ENCODE measurements at regions not wholly inside any gene's neighbourhood (a gene's known extent, or its start where the extent isn't known, plus 50 kb on each side); places are given as distances from the start of the nearest gene placed in this dataset.

DNA sequence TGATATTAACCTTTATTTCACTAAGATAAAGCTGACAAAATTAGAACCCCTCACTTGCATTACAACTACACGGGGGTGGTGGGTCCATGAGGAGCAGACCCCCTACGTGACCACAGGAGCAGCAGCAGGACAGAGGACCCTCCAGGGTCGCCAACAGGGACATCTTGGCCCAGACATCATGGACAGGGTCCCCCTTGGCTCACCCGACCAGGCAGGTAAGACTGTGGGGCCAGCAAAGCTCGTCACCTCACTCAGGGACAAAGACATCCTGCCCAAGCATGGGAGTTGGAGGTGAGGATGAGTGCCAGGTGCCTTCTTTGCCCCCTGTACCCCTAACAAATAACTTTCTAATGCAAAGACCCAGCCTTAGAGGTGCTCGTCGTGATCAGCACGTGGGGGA is 111.3 kb upstream of the RAB6C start:
- DNase-seq (ENCODE audit: low read depth, low spot score): no peak
- no peak overlapping the region for H3K4me3 ChIP-seq (ENCODE audit: low read depth, low read length)
- TF ChIP-seq CTCF (IDR thresholded peaks at IDR 0.05; ENCODE audit: low read depth, low read length): no peak
- in situ Hi-C loops (cut with HindIII; ENCODE audit: low sequenced_read_pairs): no loop called here

- H3K4me3 ChIP-seq (ENCODE audit: low read depth, low read length): no peak overlapping the region
- no peak for TF ChIP-seq CTCF (IDR thresholded peaks at IDR 0.05; ENCODE audit: low read depth, low read length)
- no peak for DNase-seq (ENCODE audit: low read depth, low spot score)
- in situ Hi-C loops (cut with HindIII; ENCODE audit: low sequenced_read_pairs): no loop called here
Observed at GRCh38 chr2:129870685-129871241, 108.7 kb upstream of the RAB6C start.

GRCh38 chr2:129872446-129872845 is 107.0 kb upstream of the RAB6C start:
- in situ Hi-C loops (cut with HindIII; ENCODE audit: low sequenced_read_pairs): no loop called here
- TF ChIP-seq CTCF (IDR thresholded peaks at IDR 0.05; ENCODE audit: low read depth, low read length): no peak
- no peak overlapping the region for H3K4me3 ChIP-seq (ENCODE audit: low read depth, low read length)
- DNase-seq (ENCODE audit: low read depth, low spot score): no peak

DNA sequence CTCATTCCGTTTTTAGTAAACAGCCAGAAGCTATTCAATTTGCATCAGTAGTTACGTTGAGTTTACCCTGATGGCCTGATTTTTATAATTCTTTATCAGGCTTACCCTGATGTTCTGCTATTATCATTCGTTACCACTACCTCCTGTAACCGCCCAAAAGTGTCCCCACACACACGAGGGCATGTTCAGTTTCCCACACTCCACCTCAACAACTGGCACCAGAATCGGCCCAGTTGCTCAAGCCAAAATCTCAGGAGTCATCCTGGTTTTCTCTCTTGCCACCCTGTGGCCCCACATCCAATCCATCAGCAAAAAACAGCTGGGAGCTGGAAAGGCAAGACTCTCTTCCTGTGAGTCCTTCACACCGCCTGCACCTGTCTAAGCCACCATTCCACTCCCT is 102.9 kb upstream of the RAB6C start:
- no peak for TF ChIP-seq CTCF (IDR thresholded peaks at IDR 0.05; ENCODE audit: low read depth, low read length)
- no peak overlapping the region for H3K4me3 ChIP-seq (ENCODE audit: low read depth, low read length)
- in situ Hi-C loops (cut with HindIII; ENCODE audit: low sequenced_read_pairs): no loop called here
- no peak for DNase-seq (ENCODE audit: low read depth, low spot score)

DNA sequence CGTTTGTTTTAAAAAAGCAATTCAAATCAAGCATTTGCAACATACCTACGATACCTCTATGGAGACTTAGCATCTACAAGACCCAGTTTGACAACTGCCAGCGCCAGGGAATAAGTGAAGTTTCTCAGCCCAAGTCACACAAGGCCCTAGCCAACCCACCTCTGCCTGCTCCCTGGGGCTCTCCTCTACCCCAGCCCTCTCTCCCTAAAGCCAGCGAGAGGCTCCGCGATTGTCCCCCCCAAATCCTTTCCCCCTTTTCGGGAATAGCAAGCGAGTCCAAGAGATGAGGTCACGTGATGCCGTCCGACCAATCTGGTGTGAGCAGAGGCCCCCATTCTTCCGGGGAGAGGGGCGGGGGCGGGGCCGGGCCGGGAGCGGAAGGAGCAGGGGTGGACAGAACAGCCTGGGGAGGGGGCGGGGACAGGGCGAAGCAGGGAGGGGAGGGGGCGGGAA is 102.2 kb upstream of the RAB6C start:
- TF ChIP-seq CTCF (IDR thresholded peaks at IDR 0.05; ENCODE audit: low read depth, low read length): no peak
- peak; percentile 86 for DNase-seq (ENCODE audit: low read depth, low spot score)
- peak overlapping the region; percentile 66 for H3K4me3 ChIP-seq (ENCODE audit: low read depth, low read length)
- in situ Hi-C loops (cut with HindIII; ENCODE audit: low sequenced_read_pairs): no loop called here

- DNase-seq (ENCODE audit: low read depth, low spot score): peak; percentile 52
- H3K4me3 ChIP-seq (ENCODE audit: low read depth, low read length): peak overlapping the region; percentile 38
- in situ Hi-C loops (cut with HindIII; ENCODE audit: low sequenced_read_pairs): no loop called here
- no peak for TF ChIP-seq CTCF (IDR thresholded peaks at IDR 0.05; ENCODE audit: low read depth, low read length)
Observed at GRCh38 chr2:129877795-129878775, 101.4 kb upstream of the RAB6C start.
